Osteoblast (primary cell): ENCODE measurements at regions not wholly inside any gene's neighbourhood (a gene's known extent, or its start where the extent isn't known, plus 50 kb on each side); places are given as distances from the start of the nearest gene placed in this dataset.

Source experiments
- DNase-seq: peaks from one replicate; pipeline ENCODE4 v3.0.0; 2011; ENCODE audit warnings: low spot score, mixed read lengths; ENCODE audit not compliant: insufficient read length; ENCODE audit errors: missing footprints
- H2AFZ ChIP-seq: 2 replicates; pipeline ENCODE4 v1.6.0; 2011; ENCODE audit warnings: mild to moderate bottlenecking, low read length
- H3K27ac ChIP-seq: 2 replicates; pipeline ENCODE4 v1.5.1; 2011; ENCODE audit warnings: mild to moderate bottlenecking, low read depth, low read length, moderate library complexity
- H3K27me3 ChIP-seq: 2 replicates; pipeline ENCODE4 v1.6.0; 2012; ENCODE audit warnings: mild to moderate bottlenecking, control low read depth, inconsistent platforms, low read length, moderate library complexity; ENCODE audit not compliant: insufficient read depth
- H3K36me3 ChIP-seq: 2 replicates; pipeline ENCODE4 v1.5.1; 2011; ENCODE audit warnings: mild to moderate bottlenecking, low read length, control low read depth, moderate library complexity; ENCODE audit not compliant: insufficient read depth
- H3K4me1 ChIP-seq: 2 replicates; pipeline ENCODE4 v1.5.1; 2011; ENCODE audit warnings: mild to moderate bottlenecking, low read length, control low read depth, moderate library complexity; ENCODE audit not compliant: insufficient read depth
- H3K4me2 ChIP-seq: 2 replicates; pipeline ENCODE4 v1.6.0; 2011; ENCODE audit warnings: mild to moderate bottlenecking, low read length; ENCODE audit not compliant: insufficient read depth
- H3K4me3 ChIP-seq: fragments of 200-600 bp; sonication (generic); 3 replicates; pipeline ENCODE4 v1.5.1; 2012; ENCODE audit warnings: mild to moderate bottlenecking, low read length, inconsistent platforms; ENCODE audit not compliant: insufficient read depth
- H3K79me2 ChIP-seq: 2 replicates; pipeline ENCODE4 v1.6.0; 2012; ENCODE audit warnings: mild to moderate bottlenecking, low read length, control low read depth, inconsistent platforms; ENCODE audit not compliant: insufficient read depth
- H3K9me3 ChIP-seq: 2 replicates; pipeline ENCODE4 v1.5.1; 2011; ENCODE audit warnings: low read depth, low read length, control low read depth
- H4K20me1 ChIP-seq: 2 replicates; pipeline ENCODE4 v1.6.0; 2012; ENCODE audit warnings: mild to moderate bottlenecking, low read length, control low read depth; ENCODE audit not compliant: insufficient read depth
- CTCF ChIP-seq: IDR thresholded peaks from 2 replicates; pipeline ENCODE4 v1.5.1; 2011; ENCODE audit warnings: mild to moderate bottlenecking, low read depth, low read length, moderate library complexity; ENCODE audit errors: extremely low read depth

DNA sequence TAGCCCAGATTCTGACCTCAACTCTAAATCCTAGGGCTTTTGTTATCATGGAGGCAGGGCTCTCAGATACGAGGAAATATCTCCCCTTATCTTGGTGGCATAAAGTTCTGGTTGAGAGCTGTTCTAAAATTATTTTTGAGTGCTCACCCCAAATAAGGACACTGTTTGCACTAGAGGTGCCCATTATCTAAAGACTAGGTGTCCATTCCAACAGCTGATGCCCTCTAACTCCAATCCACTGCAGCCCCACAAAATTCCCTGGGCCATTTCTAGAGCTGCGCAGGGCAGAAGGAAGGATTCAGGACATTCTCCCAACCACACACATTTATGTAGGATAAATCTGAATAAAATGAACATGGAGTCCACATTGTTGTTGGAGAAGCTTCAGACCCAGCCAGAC is 301.9 kb downstream of the FGFR2 start:
- no peaks in the 10 kb centered on the region for H4K20me1 ChIP-seq

GRCh38 chr10:121296881-121297585 is 301.2 kb downstream of the FGFR2 start:
- no peak overlapping the region for H3K4me3 ChIP-seq
- no peak for TF ChIP-seq CTCF
- H3K79me2 ChIP-seq = no peaks in the 10 kb centered on the region
- H3K36me3 ChIP-seq = no peaks in the 10 kb centered on the region
- peak; percentile 35 for DNase-seq
- no peak overlapping the region for H3K27ac ChIP-seq
- H4K20me1 ChIP-seq = no peaks in the 10 kb centered on the region
- no peaks in the 10 kb centered on the region for H3K9me3 ChIP-seq
- no peaks in the 10 kb centered on the region for H3K27me3 ChIP-seq
- no peak overlapping the region for H3K4me2 ChIP-seq
- no peaks in the 10 kb centered on the region for H3K4me1 ChIP-seq
- no peak overlapping the region for H2AFZ ChIP-seq

More for the DNA sequence above, 301.9 kb downstream of the FGFR2 start:
- no peaks in the 10 kb centered on the region for H3K79me2 ChIP-seq
- no peaks in the 10 kb centered on the region for H3K9me3 ChIP-seq
- H3K4me1 ChIP-seq = no peaks in the 10 kb centered on the region
- H3K36me3 ChIP-seq = no peaks in the 10 kb centered on the region
- TF ChIP-seq CTCF = no peak
- no peak overlapping the region for H3K27ac ChIP-seq
- no peaks in the 10 kb centered on the region for H3K27me3 ChIP-seq
- no peak overlapping the region for H2AFZ ChIP-seq
- H3K4me2 ChIP-seq = no peak overlapping the region
- no peak for DNase-seq
- H3K4me3 ChIP-seq = no peak overlapping the region

- Histone ChIP-seq H3K4me1 (no peaks in the 10 kb centered on the region), H3K27me3 (no peaks in the 10 kb centered on the region), H3K4me3 (no peak overlapping the region), H3K79me2 (no peaks in the 10 kb centered on the region), H3K27ac (no peak overlapping the region), H2AFZ (no peak overlapping the region), H3K4me2 (no peak overlapping the region), H4K20me1 (no peaks in the 10 kb centered on the region), H3K9me3 (no peaks in the 10 kb centered on the region), H3K36me3 (no peaks in the 10 kb centered on the region)
- no peak for DNase-seq
- no peak for TF ChIP-seq CTCF
Measured at GRCh38 chr10:121300723-121301122, 297.5 kb downstream of the FGFR2 start.

GRCh38 chr10:121302541-121303180 is 295.6 kb downstream of the FGFR2 start:
- no peak for TF ChIP-seq CTCF
- Histone ChIP-seq H3K4me3 (no peak overlapping the region), H3K9me3 (peaks cover under 1% of the 10 kb centered on the region), H4K20me1 (no peaks in the 10 kb centered on the region), H3K27ac (no peak overlapping the region), H3K36me3 (no peaks in the 10 kb centered on the region), H2AFZ (no peak overlapping the region), H3K27me3 (no peaks in the 10 kb centered on the region), H3K79me2 (no peaks in the 10 kb centered on the region), H3K4me1 (no peaks in the 10 kb centered on the region), H3K4me2 (no peak overlapping the region)
- no peak for DNase-seq
